Embryonic facial prominence (tissue), 1 donor: ENCODE measurements at regions not wholly inside any gene's neighbourhood (a gene's known extent, or its start where the extent isn't known, plus 50 kb on each side); places are given as distances from the start of the nearest gene placed in this dataset.
"Not testable (repeated sequence)": the region's sequence is repeated elsewhere in the genome, so short reads cannot be mapped to it uniquely, and the experiment has no call there.

ENCODE experiments used
- DNase-seq: peaks from one replicate; pipeline ENCODE4 v3.0.0-alpha.2; 2016; ENCODE audit errors: extremely low spot score

GRCh38 chr4:135072553-135072952 lies 871.0 kb upstream of the PABPC4L start:
- DNase-seq = no peak

- no peak for DNase-seq
Measured at GRCh38 chr4:135065366-135065765, 863.8 kb upstream of the PABPC4L start.

- peak; percentile 8 for DNase-seq
Measured at GRCh38 chr4:135050086-135050717, 848.6 kb upstream of the PABPC4L start.

- DNase-seq = no peak
Measured at GRCh38 chr4:135032670-135033069, 831.1 kb upstream of the PABPC4L start.

GRCh38 chr4:135015771-135016170 lies 814.2 kb upstream of the PABPC4L start:
- no peak for DNase-seq

GRCh38 chr4:135007400-135007799 lies 805.8 kb upstream of the PABPC4L start:
- no peak for DNase-seq

GRCh38 chr4:134999169-134999568 lies 797.6 kb upstream of the PABPC4L start:
- DNase-seq = no peak

- no peak for DNase-seq
Measured at GRCh38 chr4:134961963-134962362, 760.4 kb upstream of the PABPC4L start.

GRCh38 chr4:134958862-134959261 lies 757.3 kb upstream of the PABPC4L start:
- DNase-seq = no peak

- no peak for DNase-seq
Measured at GRCh38 chr4:134955059-134955458, 753.5 kb upstream of the PABPC4L start.

GRCh38 chr4:134952775-134953174 lies 751.2 kb upstream of the PABPC4L start:
- no peak for DNase-seq

GRCh38 chr4:134952305-134952704 lies 750.7 kb upstream of the PABPC4L start:
- no peak for DNase-seq

- no peak for DNase-seq
Measured at GRCh38 chr4:134948110-134948642, 746.6 kb upstream of the PABPC4L start.

GRCh38 chr4:134944115-134944514 lies 742.5 kb upstream of the PABPC4L start:
- DNase-seq = no peak

- no peak for DNase-seq
Measured at GRCh38 chr4:134936014-134936413, 734.4 kb upstream of the PABPC4L start.

- DNase-seq = no peak
Measured at GRCh38 chr4:134935320-134935719, 733.7 kb upstream of the PABPC4L start.

GRCh38 chr4:134934036-134934808 lies 732.6 kb upstream of the PABPC4L start:
- no peak for DNase-seq

- DNase-seq = no peak
Measured at GRCh38 chr4:134915355-134915754, 713.8 kb upstream of the PABPC4L start.

GRCh38 chr4:134914250-134914649 lies 712.7 kb upstream of the PABPC4L start:
- DNase-seq = not testable (repeated sequence)

- no peak for DNase-seq
Measured at GRCh38 chr4:134911941-134912340, 710.4 kb upstream of the PABPC4L start.

GRCh38 chr4:134906404-134907023 lies 704.9 kb upstream of the PABPC4L start:
- no peak for DNase-seq

- no peak for DNase-seq
Measured at GRCh38 chr4:134905061-134905460, 703.5 kb upstream of the PABPC4L start.

- no peak for DNase-seq
Measured at GRCh38 chr4:134888156-134888555, 686.6 kb upstream of the PABPC4L start.
